HG03159 (cell line): ENCODE measurements at regions not wholly inside any gene's neighbourhood (a gene's known extent, or its start where the extent isn't known, plus 50 kb on each side); places are given as distances from the start of the nearest gene placed in this dataset.
"Not testable (repeated sequence)": the region's sequence is repeated elsewhere in the genome, so short reads cannot be mapped to it uniquely, and the experiment has no call there.

ENCODE experiments used
- ATAC-seq: cut with Tn5 transposase; IDR thresholded peaks from one replicate; pipeline ENCODE4 v1.9.1; 2021; ENCODE audit warnings: mild to moderate bottlenecking, moderate library complexity; ENCODE audit not compliant: unreplicated experiment

DNA sequence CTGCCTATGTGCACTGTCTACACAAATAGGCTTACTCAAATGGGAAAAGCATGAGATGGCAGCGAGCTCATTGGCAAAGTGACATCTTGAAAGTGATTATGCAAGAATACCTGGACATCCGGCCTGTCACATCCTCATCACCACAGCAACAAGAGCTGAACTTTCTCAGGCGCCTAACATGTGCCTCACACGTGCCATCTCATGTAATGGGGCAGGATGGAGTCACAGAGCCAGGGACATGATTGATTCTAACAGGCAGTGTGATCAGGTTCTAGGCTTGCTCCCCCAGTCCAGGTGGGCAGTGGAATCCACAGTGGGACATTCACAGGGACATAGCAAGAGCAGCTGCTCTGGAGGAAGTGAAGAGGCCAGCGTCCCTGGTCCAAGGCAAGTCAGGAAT, 192.3 kb upstream of the SSTR4 start:
- no peak for ATAC-seq

- ATAC-seq = no peak
Observed at GRCh38 chr20:22844959-22845358, 190.2 kb upstream of the SSTR4 start.

DNA sequence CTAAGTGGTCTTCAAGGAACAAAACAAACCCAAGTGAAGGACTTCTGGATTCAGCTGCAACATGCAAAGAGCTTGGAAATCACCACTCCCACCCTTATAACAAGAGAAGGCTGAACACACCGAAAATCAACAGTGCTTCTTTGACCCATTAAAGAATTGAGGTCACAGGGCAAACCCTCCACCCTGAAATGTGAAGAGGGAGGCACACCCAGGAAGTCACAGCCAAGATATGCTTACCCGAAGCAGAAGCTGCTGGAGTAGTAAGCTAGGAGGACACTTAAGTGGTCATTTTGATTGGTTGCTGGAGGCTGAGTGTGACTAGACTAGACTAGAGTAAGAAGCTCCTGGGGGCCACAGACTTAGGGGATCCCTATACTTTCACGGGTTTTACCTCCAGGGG, 188.2 kb upstream of the SSTR4 start:
- no peak for ATAC-seq

GRCh38 chr20:22848364-22848763, 186.7 kb upstream of the SSTR4 start:
- no peak for ATAC-seq

- ATAC-seq = not testable (repeated sequence)
Observed at GRCh38 chr20:22851679-22852346, 183.3 kb upstream of the SSTR4 start.

- no peak for ATAC-seq
Observed at GRCh38 chr20:22861231-22861980, 173.7 kb upstream of the SSTR4 start.

- ATAC-seq = no peak
Observed at GRCh38 chr20:22861990-22862389, 173.1 kb upstream of the SSTR4 start.

- ATAC-seq = no peak
Observed at GRCh38 chr20:22862671-22863230, 172.4 kb upstream of the SSTR4 start.

- no peak for ATAC-seq
Observed at GRCh38 chr20:22863826-22864225, 171.3 kb upstream of the SSTR4 start.

- no peak for ATAC-seq
Observed at GRCh38 chr20:22866812-22867341, 168.2 kb upstream of the SSTR4 start.

- no peak for ATAC-seq
Observed at GRCh38 chr20:22878166-22878565, 156.9 kb upstream of the SSTR4 start.

GRCh38 chr20:22880277-22880676, 154.8 kb upstream of the SSTR4 start:
- ATAC-seq = no peak

GRCh38 chr20:22887796-22888195, 147.3 kb upstream of the SSTR4 start:
- no peak for ATAC-seq

GRCh38 chr20:22890594-22891300, 144.4 kb upstream of the SSTR4 start:
- ATAC-seq = no peak

DNA sequence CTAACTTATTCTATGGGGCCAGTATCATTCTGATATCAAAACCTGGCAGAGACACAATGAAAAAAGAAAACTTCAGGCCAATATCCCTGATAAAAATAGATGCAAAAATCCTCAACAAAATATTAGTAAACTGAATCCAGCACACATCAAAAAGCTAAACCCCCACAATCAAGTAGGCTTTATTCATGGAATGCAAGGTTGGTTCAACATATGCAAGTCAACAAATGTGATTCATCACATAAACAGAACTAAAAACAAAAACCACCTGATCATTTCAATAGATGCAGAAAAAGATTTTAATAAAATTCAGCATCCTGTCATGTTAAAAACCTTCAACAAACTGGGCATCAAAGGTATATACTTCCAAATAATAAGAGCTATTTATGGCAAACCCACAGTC, 133.9 kb upstream of the SSTR4 start:
- ATAC-seq = no peak

DNA sequence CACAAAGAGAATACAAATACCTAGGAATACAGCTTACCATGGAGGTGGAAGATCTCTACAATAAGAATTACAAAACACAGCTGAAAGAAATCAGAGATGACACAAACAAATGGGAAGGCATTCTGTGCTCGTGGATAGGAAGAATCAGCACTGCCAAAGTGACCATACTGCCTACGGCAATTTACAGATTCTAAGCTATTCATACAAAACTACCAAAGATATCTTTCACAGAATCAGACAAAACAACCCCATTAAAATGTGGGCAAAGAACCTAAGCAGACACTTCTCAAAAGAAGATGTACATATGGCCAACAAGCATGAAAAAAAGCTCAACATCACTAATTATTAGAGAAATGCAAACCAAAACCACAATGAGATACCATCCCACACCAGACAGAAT, 133.2 kb upstream of the SSTR4 start:
- no peak for ATAC-seq

- ATAC-seq = no peak
Observed at GRCh38 chr20:22904386-22904785, 130.7 kb upstream of the SSTR4 start.

DNA sequence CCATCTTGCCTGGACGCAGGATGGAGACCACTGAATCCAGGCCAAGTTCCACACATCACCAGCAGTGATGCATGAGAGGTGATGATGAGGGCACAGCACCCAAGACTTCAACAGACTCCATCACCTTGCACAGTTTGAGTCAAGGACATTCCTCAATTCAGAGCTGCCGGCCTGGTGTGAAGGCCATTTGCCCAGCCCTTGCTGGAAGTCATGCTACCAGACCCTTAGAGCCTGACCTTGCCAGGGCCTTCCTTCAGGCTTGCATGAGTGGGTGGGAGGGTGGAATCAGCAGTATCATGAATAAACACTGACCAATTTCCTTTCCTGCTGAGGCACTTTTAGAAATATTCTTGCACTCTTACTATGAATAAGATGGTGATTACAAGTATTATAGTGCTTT, 130.2 kb upstream of the SSTR4 start:
- ATAC-seq = no peak

- ATAC-seq = peak; percentile 52
Observed at GRCh38 chr20:22905658-22906057, 129.5 kb upstream of the SSTR4 start.

GRCh38 chr20:22908437-22908836, 126.7 kb upstream of the SSTR4 start:
- no peak for ATAC-seq

DNA sequence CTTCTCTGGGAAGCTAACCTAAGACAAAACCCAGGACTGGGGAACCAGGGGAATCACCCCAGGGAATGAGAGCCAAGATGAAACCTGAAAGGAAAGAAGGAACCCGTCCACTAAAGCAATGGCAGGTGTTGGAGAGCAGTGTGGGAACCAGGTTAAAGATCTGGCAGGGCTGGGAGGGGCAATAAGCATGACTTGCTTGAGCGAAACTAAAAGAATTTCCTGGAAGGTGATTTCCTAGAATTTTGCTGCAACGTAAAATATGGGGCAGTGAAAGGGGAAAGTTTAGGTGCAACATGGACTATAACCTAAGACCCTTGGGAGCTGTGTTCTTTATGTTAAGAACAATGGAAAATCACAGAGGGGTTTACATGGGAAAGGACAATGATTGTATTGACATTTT, 126.2 kb upstream of the SSTR4 start:
- ATAC-seq = no peak
